ENCODE measurements at regions not wholly inside any gene's neighbourhood (a gene's known extent, or its start where the extent isn't known, plus 50 kb on each side); places are given as distances from the start of the nearest gene placed in this dataset.

DNA sequence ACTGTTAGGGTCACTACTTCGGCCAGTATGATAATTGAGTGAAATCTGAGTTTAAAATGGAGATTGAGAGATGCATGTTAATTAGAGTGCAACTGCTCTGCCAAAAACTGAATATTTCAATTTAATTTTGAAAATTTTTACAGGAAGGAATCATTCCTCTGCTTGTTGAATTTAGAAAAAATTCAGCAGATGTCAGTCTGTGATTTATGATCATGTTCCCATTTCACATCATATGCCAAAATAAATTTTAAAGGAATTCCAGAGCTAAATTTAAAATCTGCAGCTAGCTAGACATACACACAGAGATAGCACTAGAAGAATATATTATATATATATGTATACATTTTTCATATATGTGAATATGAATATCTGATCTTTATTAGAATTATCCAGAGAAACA, 797.6 kb upstream of the TMEM132C start:
- no peak for DNase-seq (ENCODE audit: low spot score)
- 88% methylated on average over 1 of the region's 1 CpG for WGBS
- no peaks in the 10 kb centered on the region for H3K4me1 ChIP-seq (replicated peaks)
- no peaks in the 10 kb centered on the region for H3K27me3 ChIP-seq (replicated peaks; ENCODE audit: insufficient read depth)
- no peak overlapping the region for H3K4me3 ChIP-seq
- no peaks in the 10 kb centered on the region for H3K36me3 ChIP-seq
- intact Hi-C loops (cut with DNase I), result no loop called here
- no peaks in the 10 kb centered on the region for H3K9me3 ChIP-seq
- TF ChIP-seq POLR2AphosphoS5 (IDR thresholded peaks at IDR 0.05) (no peak), POLR2A (IDR thresholded peaks at IDR 0.05) (no peak)
- TF ChIP-seq, protein P1, sequence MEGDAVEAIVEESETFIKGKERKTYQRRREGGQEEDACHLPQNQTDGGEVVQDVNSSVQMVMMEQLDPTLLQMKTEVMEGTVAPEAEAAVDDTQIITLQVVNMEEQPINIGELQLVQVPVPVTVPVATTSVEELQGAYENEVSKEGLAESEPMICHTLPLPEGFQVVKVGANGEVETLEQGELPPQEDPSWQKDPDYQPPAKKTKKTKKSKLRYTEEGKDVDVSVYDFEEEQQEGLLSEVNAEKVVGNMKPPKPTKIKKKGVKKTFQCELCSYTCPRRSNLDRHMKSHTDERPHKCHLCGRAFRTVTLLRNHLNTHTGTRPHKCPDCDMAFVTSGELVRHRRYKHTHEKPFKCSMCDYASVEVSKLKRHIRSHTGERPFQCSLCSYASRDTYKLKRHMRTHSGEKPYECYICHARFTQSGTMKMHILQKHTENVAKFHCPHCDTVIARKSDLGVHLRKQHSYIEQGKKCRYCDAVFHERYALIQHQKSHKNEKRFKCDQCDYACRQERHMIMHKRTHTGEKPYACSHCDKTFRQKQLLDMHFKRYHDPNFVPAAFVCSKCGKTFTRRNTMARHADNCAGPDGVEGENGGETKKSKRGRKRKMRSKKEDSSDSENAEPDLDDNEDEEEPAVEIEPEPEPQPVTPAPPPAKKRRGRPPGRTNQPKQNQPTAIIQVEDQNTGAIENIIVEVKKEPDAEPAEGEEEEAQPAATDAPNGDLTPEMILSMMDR (IDR thresholded peaks at IDR 0.05), result no peak
- H3K27ac ChIP-seq, result no peak overlapping the region

DNA sequence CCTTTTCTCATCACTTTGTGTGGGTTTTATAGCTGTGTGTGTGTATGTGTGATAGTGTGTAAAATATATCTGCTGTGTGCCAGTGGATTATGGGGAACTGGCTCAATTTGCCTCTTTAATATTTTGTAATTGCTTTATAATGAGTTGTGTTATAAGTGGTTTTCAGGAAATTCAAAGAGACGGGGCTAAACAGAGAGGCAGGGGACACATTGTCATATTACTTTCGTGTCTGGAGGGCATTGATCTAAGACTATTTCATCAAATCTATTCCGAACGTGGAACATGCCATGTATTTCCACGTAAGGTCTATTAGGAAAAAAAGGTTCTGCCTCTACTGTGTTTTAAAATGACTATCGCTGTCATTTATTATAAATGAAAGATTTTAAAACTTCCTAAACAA, 793.2 kb upstream of the TMEM132C start:
- H3K4me3 ChIP-seq, result no peak overlapping the region
- DNase-seq (ENCODE audit: low spot score), result no peak
- intact Hi-C loops (cut with DNase I), result no loop called here
- H3K27me3 ChIP-seq (replicated peaks; ENCODE audit: insufficient read depth), result no peaks in the 10 kb centered on the region
- TF ChIP-seq POLR2AphosphoS5 (IDR thresholded peaks at IDR 0.05) (no peak), POLR2A (IDR thresholded peaks at IDR 0.05) (no peak)
- TF ChIP-seq, protein P1 (IDR thresholded peaks at IDR 0.05), result no peak
- 93% methylated on average over 6 of the region's 6 CpGs for WGBS
- H3K9me3 ChIP-seq, result no peaks in the 10 kb centered on the region
- no peak overlapping the region for H3K27ac ChIP-seq
- no peaks in the 10 kb centered on the region for H3K4me1 ChIP-seq (replicated peaks)
- H3K36me3 ChIP-seq, result no peaks in the 10 kb centered on the region

DNA sequence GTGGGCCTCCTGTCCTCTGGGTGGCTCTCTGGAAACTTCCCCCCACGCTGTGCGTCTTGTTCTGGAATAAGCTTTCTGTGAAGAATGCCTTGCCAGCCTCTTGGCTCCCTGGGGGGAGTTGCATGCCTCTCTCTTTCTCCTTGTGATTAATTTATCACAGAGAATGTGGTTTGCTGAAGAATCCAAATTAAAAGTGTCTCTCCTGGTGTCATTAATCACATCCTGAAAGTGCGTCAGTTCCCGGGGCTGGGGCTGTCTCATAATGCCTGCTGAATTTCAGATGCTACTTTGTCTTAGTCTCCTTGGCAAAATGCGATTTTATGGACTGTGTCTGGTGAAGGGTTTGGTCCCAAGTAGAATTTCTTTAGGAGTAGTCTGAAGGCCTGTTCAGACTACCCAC, 787.7 kb upstream of the TMEM132C start:
- Histone ChIP-seq H3K36me3 (no peaks in the 10 kb centered on the region), H3K27ac (no peak overlapping the region), H3K27me3 (replicated peaks; ENCODE audit: insufficient read depth) (no peaks in the 10 kb centered on the region), H3K4me1 (replicated peaks) (no peaks in the 10 kb centered on the region), H3K4me3 (no peak overlapping the region), H3K9me3 (no peaks in the 10 kb centered on the region)
- intact Hi-C loops (cut with DNase I), result no loop called here
- no peak for TF ChIP-seq POLR2AphosphoS5 (IDR thresholded peaks at IDR 0.05)
- TF ChIP-seq, protein P1 (IDR thresholded peaks at IDR 0.05), result no peak
- no peak for DNase-seq (ENCODE audit: low spot score)
- 64% methylated on average over 5 of the region's 5 CpGs for WGBS

DNA sequence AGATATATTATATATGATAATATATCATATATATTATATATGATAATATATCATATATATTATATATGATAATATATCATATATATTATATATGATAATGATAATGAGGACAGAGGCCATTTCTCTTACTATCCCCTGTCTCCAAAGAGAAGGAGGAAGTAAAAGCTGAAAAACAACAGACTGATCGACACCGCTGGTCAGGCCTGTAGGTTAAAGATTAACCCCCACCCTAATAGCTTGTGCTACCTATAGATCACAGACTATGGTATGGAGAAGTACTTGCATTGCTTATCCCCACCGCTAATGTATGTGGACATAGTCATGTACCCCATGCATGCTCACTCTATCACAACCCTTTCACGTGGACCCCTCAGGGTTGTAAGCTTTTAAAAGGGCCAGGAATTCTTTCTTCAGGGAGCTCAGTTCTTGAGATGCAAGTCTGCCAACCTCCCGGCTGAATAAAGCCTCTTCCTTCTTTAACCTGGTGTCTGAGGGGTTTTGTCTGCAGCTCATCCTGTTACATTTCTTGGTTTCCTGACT, 786.1 kb upstream of the TMEM132C start:
- Histone ChIP-seq H3K27me3 (replicated peaks; ENCODE audit: insufficient read depth) (no peaks in the 10 kb centered on the region), H3K36me3 (no peaks in the 10 kb centered on the region), H3K27ac (no peak overlapping the region), H3K4me3 (no peak overlapping the region), H3K9me3 (no peaks in the 10 kb centered on the region), H3K4me1 (replicated peaks) (no peaks in the 10 kb centered on the region)
- intact Hi-C loops (cut with DNase I), result no loop called here
- no peak for TF ChIP-seq POLR2A (IDR thresholded peaks at IDR 0.05)
- TF ChIP-seq POLR2AphosphoS5 (IDR thresholded peaks at IDR 0.05), result no peak
- TF ChIP-seq, protein P1 (IDR thresholded peaks at IDR 0.05), result no peak
- DNase-seq (ENCODE audit: low spot score), result no peak
- 81% methylated on average over 5 of the region's 5 CpGs for WGBS

DNA sequence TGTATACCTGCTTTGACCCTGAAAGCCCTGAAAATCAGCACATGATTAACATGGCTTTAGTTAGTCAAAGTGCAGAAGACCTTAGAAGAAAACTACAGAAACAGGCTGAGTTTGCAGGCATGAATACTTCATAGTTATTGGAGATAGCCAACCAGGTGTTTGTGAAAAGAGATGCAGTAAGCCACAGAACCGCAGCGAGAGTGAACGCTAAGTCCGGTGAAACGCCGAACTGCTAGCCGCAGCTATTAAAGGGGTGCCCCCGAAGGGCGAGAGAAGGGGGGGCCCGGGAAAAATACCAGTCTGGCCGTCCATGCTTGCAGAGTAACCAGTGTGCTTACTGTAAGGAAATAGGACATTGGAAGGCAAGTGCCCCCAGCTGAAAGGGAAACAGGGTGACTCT, 784.0 kb upstream of the TMEM132C start:
- intact Hi-C loops (cut with DNase I), result no loop called here
- 93% methylated on average over 11 of the region's 11 CpGs for WGBS
- Histone ChIP-seq H3K4me1 (replicated peaks) (no peaks in the 10 kb centered on the region), H3K27me3 (replicated peaks; ENCODE audit: insufficient read depth) (no peaks in the 10 kb centered on the region), H3K27ac (no peak overlapping the region), H3K9me3 (no peaks in the 10 kb centered on the region), H3K4me3 (no peak overlapping the region), H3K36me3 (no peaks in the 10 kb centered on the region)
- no peak for DNase-seq (ENCODE audit: low spot score)
- TF ChIP-seq, protein P1 (IDR thresholded peaks at IDR 0.05), result no peak
- TF ChIP-seq POLR2A (IDR thresholded peaks at IDR 0.05) (no peak), POLR2AphosphoS5 (IDR thresholded peaks at IDR 0.05) (no peak)

All from prostate gland (tissue), 2 donors.